ENCODE measurements at regions not wholly inside any gene's neighbourhood (a gene's known extent, or its start where the extent isn't known, plus 50 kb on each side); places are given as distances from the start of the nearest gene placed in this dataset.

GRCh38 chr1:233520261-233521191, 93.4 kb upstream of the KCNK1 start:
- no peak for DNase-seq

GRCh38 chr1:233523047-233523446, 90.9 kb upstream of the KCNK1 start:
- no peak for DNase-seq

GRCh38 chr1:233527818-233528217, 86.1 kb upstream of the KCNK1 start:
- no peak for DNase-seq

GRCh38 chr1:233530665-233531386, 83.1 kb upstream of the KCNK1 start:
- no peak for DNase-seq

- no peak for DNase-seq
Observed at GRCh38 chr1:233540816-233541215, 73.1 kb upstream of the KCNK1 start.

- DNase-seq, result peak; percentile 58
Observed at GRCh38 chr1:233543338-233544255, 70.3 kb upstream of the KCNK1 start.

GRCh38 chr1:233544304-233544703, 69.6 kb upstream of the KCNK1 start:
- DNase-seq, result no peak

GRCh38 chr1:233547726-233548125, 66.2 kb upstream of the KCNK1 start:
- DNase-seq, result no peak

- DNase-seq, result no peak
Observed at GRCh38 chr1:233549404-233549803, 64.5 kb upstream of the KCNK1 start.

- DNase-seq, result no peak
Observed at GRCh38 chr1:233549917-233550316, 64.0 kb upstream of the KCNK1 start.

GRCh38 chr1:233554037-233554436, 59.9 kb upstream of the KCNK1 start:
- DNase-seq, result no peak

GRCh38 chr1:233561708-233562426, 52.0 kb upstream of the KCNK1 start:
- no peak for DNase-seq
